ENCODE measurements at regions not wholly inside any gene's neighbourhood (a gene's known extent, or its start where the extent isn't known, plus 50 kb on each side); places are given as distances from the start of the nearest gene placed in this dataset.

GRCh38 chr7:145774777-145775176, 341.8 kb upstream of the CNTNAP2 start:
- Histone ChIP-seq H3K9me3 (peaks cover 0 to 3% of the 10 kb centered on the region in 2 donors), H3K27ac (no peak overlapping the region), H3K27me3 (no peaks in the 10 kb centered on the region), H3K36me3 (no peaks in the 10 kb centered on the region), H3K4me3 (no peak overlapping the region), H3K4me1 (no peaks in the 10 kb centered on the region)
- intact Hi-C loops (cut with DNase I; ENCODE audit: low total_unique reads): no loop called here
- TF ChIP-seq, protein P1, sequence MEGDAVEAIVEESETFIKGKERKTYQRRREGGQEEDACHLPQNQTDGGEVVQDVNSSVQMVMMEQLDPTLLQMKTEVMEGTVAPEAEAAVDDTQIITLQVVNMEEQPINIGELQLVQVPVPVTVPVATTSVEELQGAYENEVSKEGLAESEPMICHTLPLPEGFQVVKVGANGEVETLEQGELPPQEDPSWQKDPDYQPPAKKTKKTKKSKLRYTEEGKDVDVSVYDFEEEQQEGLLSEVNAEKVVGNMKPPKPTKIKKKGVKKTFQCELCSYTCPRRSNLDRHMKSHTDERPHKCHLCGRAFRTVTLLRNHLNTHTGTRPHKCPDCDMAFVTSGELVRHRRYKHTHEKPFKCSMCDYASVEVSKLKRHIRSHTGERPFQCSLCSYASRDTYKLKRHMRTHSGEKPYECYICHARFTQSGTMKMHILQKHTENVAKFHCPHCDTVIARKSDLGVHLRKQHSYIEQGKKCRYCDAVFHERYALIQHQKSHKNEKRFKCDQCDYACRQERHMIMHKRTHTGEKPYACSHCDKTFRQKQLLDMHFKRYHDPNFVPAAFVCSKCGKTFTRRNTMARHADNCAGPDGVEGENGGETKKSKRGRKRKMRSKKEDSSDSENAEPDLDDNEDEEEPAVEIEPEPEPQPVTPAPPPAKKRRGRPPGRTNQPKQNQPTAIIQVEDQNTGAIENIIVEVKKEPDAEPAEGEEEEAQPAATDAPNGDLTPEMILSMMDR (IDR thresholded peaks at IDR 0.05): no peak
- TF ChIP-seq POLR2A (IDR thresholded peaks at IDR 0.05): no peak
- no peak for DNase-seq

DNA sequence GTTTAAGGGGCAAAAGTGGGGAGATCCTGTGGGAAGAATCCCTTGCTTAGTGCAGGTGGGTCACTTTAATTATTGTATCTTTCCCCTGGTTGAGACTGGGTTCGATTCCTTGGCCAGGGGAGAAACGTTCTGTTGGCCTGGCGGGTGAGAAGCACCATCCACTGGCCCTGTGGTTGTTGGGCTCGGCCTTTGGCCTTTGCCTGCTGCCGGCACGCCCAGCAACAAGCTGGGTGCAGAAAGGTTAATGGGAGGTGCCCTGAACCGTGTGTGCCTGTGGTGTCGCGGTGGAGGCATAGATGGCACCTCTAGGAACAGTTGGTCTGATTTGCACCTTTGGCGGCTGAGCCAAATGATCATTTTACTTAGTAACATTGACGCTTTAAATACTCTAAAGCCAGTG, 363.6 kb upstream of the CNTNAP2 start:
- TF ChIP-seq POLR2A (IDR thresholded peaks at IDR 0.05): no peak
- TF ChIP-seq, protein P1 (IDR thresholded peaks at IDR 0.05): no peak
- DNase-seq: no peak
- Histone ChIP-seq H3K4me3 (no peak overlapping the region), H3K27me3 (no peaks in the 10 kb centered on the region), H3K9me3 (no peaks in the 10 kb centered on the region), H3K27ac (no peak overlapping the region), H3K4me1 (no peaks in the 10 kb centered on the region), H3K36me3 (no peaks in the 10 kb centered on the region)
- intact Hi-C loops (cut with DNase I; ENCODE audit: low total_unique reads): no loop called here

- Histone ChIP-seq H3K36me3 (no peaks in the 10 kb centered on the region), H3K27me3 (no peaks in the 10 kb centered on the region), H3K9me3 (no peaks in the 10 kb centered on the region), H3K4me1 (no peaks in the 10 kb centered on the region), H3K27ac (no peak overlapping the region), H3K4me3 (no peak overlapping the region)
- intact Hi-C loops (cut with DNase I; ENCODE audit: low total_unique reads): no loop called here
- TF ChIP-seq, protein P1 (IDR thresholded peaks at IDR 0.05): no peak
- TF ChIP-seq POLR2A (IDR thresholded peaks at IDR 0.05): no peak
- no peak for DNase-seq
Observed at GRCh38 chr7:145737617-145738016, 379.0 kb upstream of the CNTNAP2 start.

DNA sequence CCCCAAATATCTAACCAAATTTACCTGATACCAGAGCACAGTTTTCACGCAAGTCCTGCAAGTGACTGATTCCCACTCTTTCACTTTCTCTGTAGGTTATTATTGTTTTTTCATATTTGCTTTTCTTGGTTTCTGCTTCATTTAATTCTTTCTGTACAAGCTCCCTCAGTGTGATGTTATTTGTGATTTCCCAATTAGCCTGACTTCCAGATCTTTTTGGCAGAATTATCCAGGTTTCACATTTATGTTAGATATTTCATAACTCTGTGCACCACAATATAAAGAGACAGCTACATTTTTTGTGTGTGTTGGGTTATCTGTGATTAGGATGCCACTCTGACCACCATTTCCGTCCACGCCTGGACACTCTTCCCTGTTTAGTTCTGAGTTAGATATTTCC, 381.5 kb upstream of the CNTNAP2 start:
- DNase-seq: no peak
- Histone ChIP-seq H3K4me3 (no peak overlapping the region), H3K4me1 (no peaks in the 10 kb centered on the region), H3K9me3 (no peaks in the 10 kb centered on the region), H3K36me3 (no peaks in the 10 kb centered on the region), H3K27ac (no peak overlapping the region), H3K27me3 (no peaks in the 10 kb centered on the region)
- intact Hi-C loops (cut with DNase I; ENCODE audit: low total_unique reads): no loop called here
- no peak for TF ChIP-seq POLR2A (IDR thresholded peaks at IDR 0.05)
- TF ChIP-seq, protein P1 (IDR thresholded peaks at IDR 0.05): no peak

GRCh38 chr7:145732521-145732920, 384.1 kb upstream of the CNTNAP2 start:
- no peaks in the 10 kb centered on the region for H3K27me3 ChIP-seq
- no peak overlapping the region for H3K4me3 ChIP-seq
- TF ChIP-seq, protein P1 (IDR thresholded peaks at IDR 0.05): no peak
- TF ChIP-seq POLR2A (IDR thresholded peaks at IDR 0.05): no peak
- no peaks in the 10 kb centered on the region for H3K36me3 ChIP-seq
- intact Hi-C loops (cut with DNase I; ENCODE audit: low total_unique reads): no loop called here
- no peaks in the 10 kb centered on the region for H3K9me3 ChIP-seq
- DNase-seq: no peak
- no peaks in the 10 kb centered on the region for H3K4me1 ChIP-seq
- no peak overlapping the region for H3K27ac ChIP-seq
